ENCODE measurements at regions not wholly inside any gene's neighbourhood (a gene's known extent, or its start where the extent isn't known, plus 50 kb on each side); places are given as distances from the start of the nearest gene placed in this dataset.

GRCh38 chr1:38326856-38327255 lies 280.3 kb upstream of the POU3F1 start:
- H3K23ac ChIP-seq (ENCODE audit: insufficient read length, low read depth, low read length), result no peak overlapping the region
- H3K4me2 ChIP-seq (ENCODE audit: insufficient read depth, insufficient read length, low read length), result no peak overlapping the region
- no peaks in the 10 kb centered on the region for H3K23me2 ChIP-seq (ENCODE audit: insufficient read length, low read depth, low read length, poor library complexity, severe bottlenecking)
- no peak overlapping the region for H2AFZ ChIP-seq (ENCODE audit: low read length)
- DNase-seq, result no peak
- no peaks in the 10 kb centered on the region for H3K79me1 ChIP-seq (ENCODE audit: insufficient read depth, low read depth, low read length, poor library complexity, severe bottlenecking)
- H3K9ac ChIP-seq (ENCODE audit: extremely low read depth, insufficient read length, low read length), result no peak overlapping the region
- H3K27me3 ChIP-seq (ENCODE audit: insufficient read depth, low read length), result no peaks in the 10 kb centered on the region
- H3K4me1 Mint-ChIP-seq, result peaks cover 4 to 6% of the 10 kb centered on the region in 2 experiments
- no peak overlapping the region for H2BK20ac ChIP-seq (ENCODE audit: low read depth, low read length, poor library complexity, severe bottlenecking)
- TF ChIP-seq CTCF (conservative IDR thresholded peaks at IDR 0.05), result no peak
- H3K27ac Mint-ChIP-seq, result no peak overlapping the region
- no peaks in the 10 kb centered on the region for H3K9me3 ChIP-seq (ENCODE audit: control insufficient read depth, low read depth, low read length)
- H2BK12ac ChIP-seq (ENCODE audit: insufficient read length, low read depth, low read length), result no peak overlapping the region
- no peak overlapping the region for H2BK15ac ChIP-seq (ENCODE audit: low read depth, low read length)
- no peaks in the 10 kb centered on the region for H4K20me1 ChIP-seq (ENCODE audit: control insufficient read depth, insufficient read depth, insufficient read length)
- no peaks in the 10 kb centered on the region for H3K4me1 ChIP-seq (ENCODE audit: insufficient read depth, low read length)
- H4K91ac ChIP-seq (ENCODE audit: insufficient read length, low read depth, low read length), result no peak overlapping the region
- H3K27ac ChIP-seq (ENCODE audit: insufficient read length, low read depth, low read length), result no peak overlapping the region
- no peak overlapping the region for H3K56ac ChIP-seq (ENCODE audit: insufficient read length, low read depth, low read length)
- H3K79me2 ChIP-seq (ENCODE audit: insufficient read depth, low read length), result no peaks in the 10 kb centered on the region
- H2BK120ac ChIP-seq (ENCODE audit: low read depth, low read length, poor library complexity, severe bottlenecking), result no peak overlapping the region
- H3K14ac ChIP-seq (ENCODE audit: insufficient read depth, low read length), result no peak overlapping the region
- H3K36me3 Mint-ChIP-seq (ENCODE audit: insufficient read depth in 1 of 3, low read depth in 3 of 3), result peaks cover 0 to 8% (median 6%) of the 10 kb centered on the region in 3 experiments; a peak in 4 of 7 replicates
- no peak overlapping the region for H3K4ac ChIP-seq (ENCODE audit: low read depth, low read length)
- no peak overlapping the region for H2AK5ac ChIP-seq (ENCODE audit: insufficient read length, low read length)
- no CpG with 5 or more reads among the region's 9 CpGs for WGBS (ENCODE audit: extremely low coverage, insufficient read length, low lambda C conversion rate)
- peaks cover 3 to 6% of the 10 kb centered on the region in 2 experiments; a peak in 3 of 5 replicates for H3K9me3 Mint-ChIP-seq
- H4K8ac ChIP-seq (replicated peaks; ENCODE audit: insufficient read length, low read depth, low read length), result no peak overlapping the region
- H3K27me3 Mint-ChIP-seq (ENCODE audit: low read depth), result peaks cover 4% of the 10 kb centered on the region
- H2BK5ac ChIP-seq (ENCODE audit: insufficient read length, low read length), result no peak overlapping the region
- H3K18ac ChIP-seq (ENCODE audit: insufficient read length, low read depth, low read length), result no peak overlapping the region
- H3T11ph ChIP-seq (ENCODE audit: low read length), result no peak overlapping the region
- H3K4me3 Mint-ChIP-seq, result no peak overlapping the region
- H4K5ac ChIP-seq (ENCODE audit: insufficient read length, low read depth, low read length), result no peak overlapping the region

Measured in H9 (cell line).